Muscle of leg (tissue), 3 donors: ENCODE measurements at regions not wholly inside any gene's neighbourhood (a gene's known extent, or its start where the extent isn't known, plus 50 kb on each side); places are given as distances from the start of the nearest gene placed in this dataset.

Experiments used
- DNase-seq: peaks from one replicate; pipeline ENCODE4 v3.0.0; 2013
- H3K27ac ChIP-seq: one replicate; pipeline ENCODE4 v1.5.1; 2013; ENCODE audit warnings: mild to moderate bottlenecking, low read length, control low read depth
- H3K27me3 ChIP-seq: one replicate; pipeline ENCODE4 v1.6.1; 2013; ENCODE audit warnings: low read length; ENCODE audit not compliant: control insufficient read depth, insufficient read depth
- H3K36me3 ChIP-seq: one replicate; pipeline ENCODE4 v1.6.1; 2013; ENCODE audit warnings: low read length; ENCODE audit not compliant: control insufficient read depth, insufficient read depth
- H3K4me1 ChIP-seq: one replicate; pipeline ENCODE4 v1.6.1; 2013; ENCODE audit warnings: low read length; ENCODE audit not compliant: control insufficient read depth, insufficient read depth
- H3K4me3 ChIP-seq: one replicate; pipeline ENCODE4 v1.5.1; 2013; ENCODE audit warnings: low read length, control low read depth
- H3K9me3 ChIP-seq: replicated peaks from 2 replicates; pipeline ENCODE4 v1.6.1; 2013; ENCODE audit warnings: low read depth, low read length; ENCODE audit not compliant: control insufficient read depth
- WGBS: methylation state at CpG from one replicate; pipeline ENCODE4 v1.1.5; 2013; ENCODE audit warnings: missing lambda C conversion rate; ENCODE audit not compliant: insufficient coverage; 5-methylcytosine and 5-hydroxymethylcytosine counted together

DNA sequence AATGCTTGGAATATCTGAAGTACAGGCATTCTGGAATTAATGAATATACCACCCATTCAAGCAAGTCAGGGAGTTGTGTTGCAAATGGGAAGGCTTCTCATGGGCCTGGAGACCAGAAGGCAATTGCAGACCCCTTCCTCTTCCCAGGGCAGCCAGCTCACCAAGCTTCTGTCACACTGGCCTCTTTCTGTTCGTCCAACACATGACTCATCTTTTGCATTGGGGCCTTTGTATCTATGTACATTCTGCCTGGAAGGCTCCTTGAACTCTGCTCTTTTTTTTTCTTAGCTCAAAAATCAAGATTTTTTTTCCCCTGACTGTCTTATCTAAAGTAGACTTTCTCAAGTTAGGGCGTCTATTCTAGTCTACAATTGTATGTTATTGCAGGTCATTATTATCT, 132.9 kb upstream of the MYLIP start:
- Histone ChIP-seq H3K27me3 (no peaks in the 10 kb centered on the region), H3K9me3 (no peaks in the 10 kb centered on the region), H3K4me1 (no peaks in the 10 kb centered on the region), H3K27ac (no peak overlapping the region), H3K36me3 (no peaks in the 10 kb centered on the region), H3K4me3 (no peak overlapping the region)
- 0% methylated on average over 1 of the region's 2 CpGs for WGBS
- DNase-seq = no peak

DNA sequence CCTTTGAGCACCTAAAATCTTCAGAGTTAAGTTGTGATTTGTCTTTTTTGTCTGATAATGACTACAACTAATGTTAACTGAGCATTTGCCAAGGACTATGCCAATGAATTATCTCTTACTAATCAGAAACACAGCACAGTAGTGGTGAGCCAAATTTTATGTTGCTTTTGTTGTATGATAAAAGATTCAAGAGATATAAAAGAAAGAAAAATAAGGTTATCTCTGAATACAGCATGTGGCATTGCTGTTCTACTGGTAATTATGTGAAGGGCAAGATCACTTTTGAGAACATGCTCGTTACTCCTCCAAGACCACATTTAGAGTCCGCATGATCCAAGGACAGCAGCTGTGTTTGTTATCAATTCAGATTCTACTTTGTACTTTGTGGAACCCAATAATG, 133.4 kb upstream of the MYLIP start:
- WGBS = 86% methylated on average over 1 of the region's 2 CpGs
- DNase-seq = no peak
- no peak overlapping the region for H3K27ac ChIP-seq

DNA sequence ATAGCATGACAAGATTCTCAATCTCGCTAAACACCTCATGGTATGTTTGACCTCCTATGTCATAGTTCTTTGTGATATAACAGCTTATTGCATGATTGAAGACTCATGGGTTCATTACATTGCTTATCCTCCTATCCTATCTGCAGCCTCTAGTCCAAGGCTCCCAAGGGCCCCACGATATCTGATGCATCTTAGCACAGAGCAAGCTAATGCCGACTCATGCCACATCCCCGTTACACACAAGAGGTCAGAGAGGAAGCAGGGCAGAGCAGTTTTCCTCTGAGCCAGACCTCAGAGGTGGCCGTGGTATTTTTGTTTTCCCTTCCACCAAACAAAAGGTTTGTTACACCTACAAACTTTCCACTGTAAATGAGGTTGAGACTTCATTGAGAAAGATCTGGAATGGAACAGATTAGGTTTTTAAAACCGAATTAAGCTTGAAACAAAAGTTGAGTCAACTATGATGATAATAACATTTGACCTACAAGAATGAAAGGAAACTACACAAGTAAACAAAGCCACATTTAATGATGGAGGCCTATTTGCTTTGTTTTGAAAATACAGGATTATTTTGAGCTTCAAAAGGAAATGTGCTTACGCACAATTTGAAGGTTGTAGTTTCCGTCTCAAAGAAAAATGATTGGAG, 133.9 kb upstream of the MYLIP start:
- no peak overlapping the region for H3K4me3 ChIP-seq
- H3K9me3 ChIP-seq = no peaks in the 10 kb centered on the region
- WGBS = 53% methylated on average over 3 of the region's 8 CpGs
- H3K27ac ChIP-seq = no peak overlapping the region
- H3K27me3 ChIP-seq = no peaks in the 10 kb centered on the region
- no peak for DNase-seq
- H3K4me1 ChIP-seq = no peaks in the 10 kb centered on the region
- no peaks in the 10 kb centered on the region for H3K36me3 ChIP-seq

More for the DNA sequence above, 133.4 kb upstream of the MYLIP start:
- Histone ChIP-seq H3K36me3 (no peaks in the 10 kb centered on the region), H3K27me3 (no peaks in the 10 kb centered on the region), H3K9me3 (no peaks in the 10 kb centered on the region), H3K4me1 (no peaks in the 10 kb centered on the region), H3K4me3 (no peak overlapping the region)

DNA sequence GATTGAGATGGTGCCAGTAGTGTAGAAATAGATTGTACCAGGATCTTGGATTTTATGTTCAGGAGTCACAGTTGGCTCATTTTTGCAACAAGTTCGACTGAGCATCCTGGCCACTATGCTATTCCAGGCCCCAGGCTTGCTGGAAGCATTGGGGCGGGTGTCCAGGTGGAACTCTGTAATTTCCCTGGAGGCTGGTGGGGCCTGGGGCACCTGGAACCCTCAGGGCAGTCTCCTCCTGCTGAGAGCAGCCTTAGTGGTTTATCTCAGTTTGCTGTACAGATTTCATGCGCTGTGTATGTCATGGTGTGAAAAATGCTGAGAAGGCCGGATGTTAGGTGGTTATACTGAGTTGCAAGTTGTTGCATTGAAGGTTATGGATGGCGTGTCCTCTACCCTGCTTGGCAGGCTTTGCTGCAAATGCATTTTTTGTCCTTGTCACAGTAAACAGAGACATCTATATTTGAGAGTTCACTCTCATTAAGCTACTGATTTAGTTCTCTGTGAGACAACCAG, 135.1 kb upstream of the MYLIP start:
- WGBS = 89% methylated on average over 3 of the region's 5 CpGs
- H3K9me3 ChIP-seq = no peaks in the 10 kb centered on the region

DNA sequence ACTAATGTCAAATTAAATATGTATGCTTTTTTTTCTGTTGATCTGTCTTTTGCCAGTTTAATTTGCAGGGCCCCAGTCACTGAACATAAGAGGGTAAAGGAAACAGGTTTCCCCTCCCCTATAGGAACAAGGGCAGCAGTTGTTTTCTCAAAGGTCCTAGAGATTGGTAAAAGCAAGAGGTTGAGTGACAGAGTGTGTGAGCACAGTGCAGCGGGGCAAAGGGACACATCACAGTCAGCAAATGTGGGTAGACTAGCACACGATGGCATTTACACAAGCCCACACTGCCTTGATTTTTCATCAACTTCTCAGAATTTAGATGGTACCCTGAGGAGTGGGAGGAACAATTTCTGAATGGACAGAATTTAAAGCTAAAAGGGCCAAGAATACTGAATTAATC, 138.7 kb upstream of the MYLIP start:
- Histone ChIP-seq H3K9me3 (no peaks in the 10 kb centered on the region), H3K27me3 (no peaks in the 10 kb centered on the region), H3K27ac (no peak overlapping the region), H3K4me1 (no peaks in the 10 kb centered on the region), H3K36me3 (no peaks in the 10 kb centered on the region), H3K4me3 (no peak overlapping the region)
- DNase-seq = no peak
- WGBS = no CpG with 5 or more reads among the region's 2 CpGs

More for the DNA sequence above, 135.1 kb upstream of the MYLIP start:
- H3K36me3 ChIP-seq = no peaks in the 10 kb centered on the region
- no peaks in the 10 kb centered on the region for H3K4me1 ChIP-seq
- H3K4me3 ChIP-seq = no peak overlapping the region
- no peaks in the 10 kb centered on the region for H3K27me3 ChIP-seq
- DNase-seq = no peak
- no peak overlapping the region for H3K27ac ChIP-seq

DNA sequence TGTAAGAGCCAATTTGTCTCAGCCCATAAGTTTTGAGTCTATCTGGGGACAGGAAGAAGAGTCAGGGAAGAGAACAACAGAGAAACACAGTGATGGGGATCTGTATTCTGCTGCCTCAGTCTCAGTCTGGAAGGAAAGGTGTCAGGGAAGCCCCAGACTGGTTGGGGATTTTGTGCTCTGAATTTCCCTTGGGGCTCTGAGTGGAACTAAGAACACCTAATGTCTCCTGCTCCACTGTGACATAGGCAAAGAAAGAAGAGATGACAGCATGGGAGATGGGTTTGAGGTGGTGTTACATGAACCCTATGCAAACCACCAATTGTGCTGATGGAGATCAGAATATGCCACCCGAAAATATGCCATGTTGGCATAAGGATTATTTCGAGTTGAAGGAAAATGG, 139.5 kb upstream of the MYLIP start:
- no peaks in the 10 kb centered on the region for H3K9me3 ChIP-seq

DNA sequence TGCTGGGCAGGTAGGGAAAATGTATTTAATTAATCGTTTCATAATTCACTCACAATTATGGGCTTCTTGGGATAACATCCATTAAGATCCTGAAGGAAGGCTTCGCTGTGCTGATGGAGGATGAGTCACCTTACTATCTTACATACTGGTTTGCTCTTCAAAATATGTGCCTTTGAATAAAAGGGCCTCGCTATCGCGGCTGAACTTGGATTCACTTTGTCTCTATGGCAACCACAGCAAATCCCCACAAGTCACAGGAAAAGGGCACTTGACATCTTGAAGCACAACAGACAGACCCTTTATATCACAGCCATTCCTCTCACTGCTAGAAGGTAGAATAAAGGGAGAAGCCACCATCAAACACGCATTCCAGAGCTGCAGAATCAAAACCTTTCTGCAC, 141.3 kb upstream of the MYLIP start:
- H3K4me1 ChIP-seq = no peaks in the 10 kb centered on the region
- H3K27me3 ChIP-seq = no peaks in the 10 kb centered on the region
- DNase-seq = no peak
- H3K4me3 ChIP-seq = no peak overlapping the region
- 20% methylated on average over 3 of the region's 6 CpGs for WGBS
- H3K27ac ChIP-seq = no peak overlapping the region
- no peaks in the 10 kb centered on the region for H3K36me3 ChIP-seq
- no peaks in the 10 kb centered on the region for H3K9me3 ChIP-seq

More for the DNA sequence above, 139.5 kb upstream of the MYLIP start:
- Histone ChIP-seq H3K4me1 (no peaks in the 10 kb centered on the region), H3K27ac (no peak overlapping the region), H3K27me3 (no peaks in the 10 kb centered on the region), H3K4me3 (no peak overlapping the region), H3K36me3 (no peaks in the 10 kb centered on the region)
- no peak for DNase-seq
- no CpG with 5 or more reads among the region's 2 CpGs for WGBS

DNA sequence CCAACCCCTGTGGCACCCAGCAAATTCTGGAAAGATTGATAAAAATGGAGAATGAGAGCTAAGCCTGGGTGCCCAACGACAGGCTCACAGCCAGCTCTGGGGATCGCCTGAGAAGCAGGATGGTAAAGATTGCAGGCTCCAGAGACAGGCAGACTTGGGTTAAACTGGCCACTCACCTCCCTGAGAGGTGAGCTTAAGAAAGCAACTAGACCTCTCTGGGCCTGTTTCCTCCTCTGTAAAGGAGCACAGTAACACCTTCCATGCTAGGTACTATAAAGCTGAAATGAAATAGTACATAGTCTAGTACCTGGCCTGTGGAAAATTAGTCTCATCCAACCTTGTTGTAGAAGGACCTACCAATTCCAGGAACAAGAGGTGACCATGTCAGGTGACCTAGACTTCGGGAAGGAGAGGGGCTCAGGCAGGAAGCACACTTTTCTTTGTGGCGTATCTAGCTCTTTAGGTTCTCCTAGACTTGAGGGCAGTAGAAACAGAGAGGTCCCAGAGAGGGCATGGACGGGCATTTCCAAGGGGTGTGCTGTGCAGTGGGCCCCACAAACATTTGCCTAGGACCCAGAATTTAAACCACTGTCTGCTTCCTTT, 142.8 kb upstream of the MYLIP start:
- DNase-seq = no peak
- Histone ChIP-seq H3K36me3 (no peaks in the 10 kb centered on the region), H3K4me3 (no peak overlapping the region), H3K9me3 (no peaks in the 10 kb centered on the region), H3K27me3 (no peaks in the 10 kb centered on the region), H3K27ac (no peak overlapping the region), H3K4me1 (no peaks in the 10 kb centered on the region)
- 73% methylated on average over 2 of the region's 5 CpGs for WGBS

DNA sequence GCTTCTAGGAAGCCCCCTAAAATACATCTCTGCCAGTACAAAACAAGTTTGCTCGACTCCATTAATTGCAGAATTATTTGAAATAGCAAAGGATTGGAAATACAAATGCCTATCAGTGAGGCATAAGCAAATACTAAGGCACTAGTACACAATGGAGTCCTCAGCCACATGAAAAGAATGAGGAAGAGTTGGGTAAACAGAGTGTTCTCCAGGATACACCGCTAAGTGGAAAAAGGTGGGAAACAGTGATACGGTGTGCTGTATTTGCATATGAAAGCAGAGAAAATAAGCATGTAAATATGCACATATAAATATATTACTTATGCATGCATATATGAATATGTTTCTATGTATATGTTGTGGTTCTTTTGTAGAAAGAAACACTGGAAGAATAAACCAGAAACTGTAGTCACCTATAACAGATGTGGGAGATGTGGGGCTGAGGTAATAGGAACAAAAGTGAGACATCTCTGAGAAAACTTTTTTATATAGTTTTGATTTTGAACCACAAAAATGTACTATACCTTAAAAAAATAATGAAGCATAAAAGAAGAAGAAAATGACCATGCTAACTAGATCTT, 143.4 kb upstream of the MYLIP start:
- DNase-seq = no peak
- H3K27me3 ChIP-seq = no peaks in the 10 kb centered on the region
- no peak overlapping the region for H3K27ac ChIP-seq
- no peaks in the 10 kb centered on the region for H3K9me3 ChIP-seq
- H3K4me1 ChIP-seq = no peaks in the 10 kb centered on the region
- no peaks in the 10 kb centered on the region for H3K36me3 ChIP-seq
- no peak overlapping the region for H3K4me3 ChIP-seq
- no CpG with 5 or more reads among the region's 3 CpGs for WGBS

DNA sequence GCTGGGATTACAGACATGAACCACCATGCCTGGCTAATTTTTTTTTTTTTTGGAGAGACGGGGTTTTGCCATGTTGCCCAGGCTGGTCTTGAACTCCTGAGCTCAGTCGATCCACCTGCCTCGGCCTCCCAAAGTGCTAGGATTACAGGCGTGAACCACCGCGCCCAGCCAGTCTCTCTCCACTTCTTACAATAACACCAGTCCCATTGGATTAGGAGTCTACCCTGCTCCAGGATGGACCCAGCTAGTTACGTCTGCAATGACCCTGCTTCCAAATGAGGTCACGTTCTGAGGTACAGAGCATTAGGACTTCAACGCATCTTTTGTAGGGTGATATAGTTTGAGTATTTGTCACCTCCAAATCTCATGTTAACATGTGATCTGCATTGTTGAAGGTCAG, 146.9 kb upstream of the MYLIP start:
- DNase-seq = no peak
- no peaks in the 10 kb centered on the region for H3K9me3 ChIP-seq
- no peak overlapping the region for H3K27ac ChIP-seq
- 94% methylated on average over 6 of the region's 9 CpGs for WGBS
- no peaks in the 10 kb centered on the region for H3K36me3 ChIP-seq
- H3K27me3 ChIP-seq = no peaks in the 10 kb centered on the region
- H3K4me1 ChIP-seq = no peaks in the 10 kb centered on the region
- no peak overlapping the region for H3K4me3 ChIP-seq
